Omental fat pad (tissue), 3 donors: ENCODE measurements at regions not wholly inside any gene's neighbourhood (a gene's known extent, or its start where the extent isn't known, plus 50 kb on each side); places are given as distances from the start of the nearest gene placed in this dataset.
"Not testable (repeated sequence)": the region's sequence is repeated elsewhere in the genome, so short reads cannot be mapped to it uniquely, and the experiment has no call there.

ENCODE experiments used
- ATAC-seq: fragments of 150-250 bp; one replicate; pipeline ENCODE4 v1.9.1; 2016; ENCODE audit warnings: mild to moderate bottlenecking, moderate library complexity; ENCODE audit not compliant: low FRiP score
- DNase-seq: peaks from one replicate; pipeline ENCODE4 v3.0.0-alpha.2; 2019; ENCODE audit warnings: low spot score
- TF ChIP-seq, protein P1 (sequence below), 3 donors: fragments of 450-650 bp; IDR thresholded peaks; one replicate each; pipeline ENCODE4 v1.5.1; 2016 to 2017; ENCODE audit warnings: antibody characterized with exemption in 3 of 3, mild to moderate bottlenecking in 3 of 3, moderate library complexity in 2 of 3

GRCh38 chr5:89055015-89055694 lies 172.2 kb upstream of the MEF2C start:
- TF ChIP-seq, protein P1, sequence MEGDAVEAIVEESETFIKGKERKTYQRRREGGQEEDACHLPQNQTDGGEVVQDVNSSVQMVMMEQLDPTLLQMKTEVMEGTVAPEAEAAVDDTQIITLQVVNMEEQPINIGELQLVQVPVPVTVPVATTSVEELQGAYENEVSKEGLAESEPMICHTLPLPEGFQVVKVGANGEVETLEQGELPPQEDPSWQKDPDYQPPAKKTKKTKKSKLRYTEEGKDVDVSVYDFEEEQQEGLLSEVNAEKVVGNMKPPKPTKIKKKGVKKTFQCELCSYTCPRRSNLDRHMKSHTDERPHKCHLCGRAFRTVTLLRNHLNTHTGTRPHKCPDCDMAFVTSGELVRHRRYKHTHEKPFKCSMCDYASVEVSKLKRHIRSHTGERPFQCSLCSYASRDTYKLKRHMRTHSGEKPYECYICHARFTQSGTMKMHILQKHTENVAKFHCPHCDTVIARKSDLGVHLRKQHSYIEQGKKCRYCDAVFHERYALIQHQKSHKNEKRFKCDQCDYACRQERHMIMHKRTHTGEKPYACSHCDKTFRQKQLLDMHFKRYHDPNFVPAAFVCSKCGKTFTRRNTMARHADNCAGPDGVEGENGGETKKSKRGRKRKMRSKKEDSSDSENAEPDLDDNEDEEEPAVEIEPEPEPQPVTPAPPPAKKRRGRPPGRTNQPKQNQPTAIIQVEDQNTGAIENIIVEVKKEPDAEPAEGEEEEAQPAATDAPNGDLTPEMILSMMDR (IDR thresholded peaks at IDR 0.05): no peak
- ATAC-seq (no peak), DNase-seq (no peak)

GRCh38 chr5:89053547-89053946 lies 170.6 kb upstream of the MEF2C start:
- ATAC-seq (no peak), DNase-seq (no peak)
- TF ChIP-seq, protein P1 (IDR thresholded peaks at IDR 0.05): no peak

- not testable (repeated sequence) for DNase-seq, ATAC-seq
Observed at GRCh38 chr5:89050062-89050461, 167.1 kb upstream of the MEF2C start.

DNA sequence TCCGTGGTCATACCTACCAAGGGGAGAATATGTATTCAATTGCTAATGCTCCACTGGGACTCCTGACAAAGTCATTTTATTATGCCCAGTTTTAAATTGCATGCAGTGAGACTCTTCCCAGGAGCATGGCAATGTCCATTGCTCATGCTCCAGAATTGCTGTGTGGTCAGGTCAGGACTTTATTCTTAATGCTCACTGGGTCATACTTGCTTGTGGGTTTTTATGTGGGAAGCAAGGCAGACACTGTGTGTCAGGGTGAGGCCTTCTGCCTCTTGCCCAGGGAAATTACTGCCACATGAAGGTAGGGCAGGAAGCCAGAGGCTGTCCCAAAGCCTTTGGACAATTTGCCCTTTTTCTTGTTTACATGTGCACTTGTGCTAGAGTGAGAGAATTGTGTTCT lies 164.6 kb upstream of the MEF2C start:
- TF ChIP-seq, protein P1 (IDR thresholded peaks at IDR 0.05): no peak
- DNase-seq (no peak), ATAC-seq (no peak)

DNA sequence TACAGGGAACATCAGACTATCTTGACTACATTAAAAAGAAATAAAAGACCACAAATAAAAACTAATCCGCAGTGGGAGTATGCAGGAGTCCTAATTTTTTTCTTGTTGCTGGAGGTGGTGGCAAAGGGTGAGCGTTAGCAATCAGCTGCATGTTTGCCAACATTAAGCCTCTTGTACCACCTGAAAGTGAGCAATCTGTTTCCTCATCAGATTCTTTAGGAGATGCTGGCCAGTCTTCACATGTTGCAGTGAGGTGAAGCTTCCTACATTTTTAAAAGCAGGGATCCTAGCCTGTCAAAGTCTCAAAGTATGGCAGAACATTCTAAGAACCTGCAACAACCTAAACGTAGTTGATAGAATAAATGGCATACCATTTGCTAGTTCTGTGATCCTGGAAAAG lies 162.2 kb upstream of the MEF2C start:
- no peak for ATAC-seq
- DNase-seq: no peak
- TF ChIP-seq, protein P1 (IDR thresholded peaks at IDR 0.05): no peak

DNA sequence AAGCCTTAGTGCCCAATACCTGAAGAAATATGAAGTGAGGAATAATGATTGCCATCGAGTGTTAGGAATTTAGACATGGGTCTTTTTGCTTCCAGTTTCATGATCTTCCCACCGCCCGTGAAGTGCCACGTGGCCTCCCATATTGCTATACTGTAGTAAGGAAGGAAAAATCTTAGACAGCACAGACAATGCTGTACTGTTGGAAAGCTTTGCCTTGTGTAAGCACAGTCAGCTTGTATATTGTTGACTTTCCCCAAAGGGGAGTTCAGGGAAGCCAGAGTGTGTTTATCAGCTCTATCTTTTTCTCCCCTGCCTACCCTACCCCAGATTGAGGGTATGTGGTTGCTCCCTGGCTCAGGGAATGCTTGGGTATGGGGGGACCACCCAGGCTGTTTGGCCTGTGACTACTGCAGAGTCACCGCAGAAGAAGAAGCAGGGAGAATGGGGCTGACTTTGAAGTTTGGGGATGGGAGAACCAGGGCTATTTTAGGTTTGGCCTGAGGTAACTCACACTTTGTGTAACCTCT lies 161.8 kb upstream of the MEF2C start:
- no peak for DNase-seq
- ATAC-seq: no peak
- TF ChIP-seq, protein P1 (IDR thresholded peaks at IDR 0.05): no peak

DNA sequence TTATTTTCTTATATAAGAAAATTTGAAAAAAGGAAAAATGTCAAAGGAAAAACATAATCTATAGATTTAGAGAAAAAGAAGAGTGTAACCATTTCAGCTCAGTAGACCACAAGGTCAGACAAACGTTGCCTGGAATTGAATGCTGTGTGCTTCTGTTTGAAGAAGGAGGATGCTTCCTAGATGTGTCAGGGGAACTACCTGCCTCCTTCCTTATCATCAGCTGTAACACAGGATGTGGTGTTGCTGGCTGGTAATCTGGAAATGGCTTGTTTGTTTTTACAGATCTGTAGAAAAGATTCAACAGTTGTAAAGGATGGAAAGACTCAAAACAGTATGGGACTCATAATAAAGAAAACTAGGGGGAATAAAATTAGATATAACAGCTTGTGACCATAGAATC lies 160.7 kb upstream of the MEF2C start:
- ATAC-seq (no peak), DNase-seq (no peak)
- TF ChIP-seq, protein P1 (IDR thresholded peaks at IDR 0.05): no peak
